ENCODE measurements at regions not wholly inside any gene's neighbourhood (a gene's known extent, or its start where the extent isn't known, plus 50 kb on each side); places are given as distances from the start of the nearest gene placed in this dataset.
"Not testable (repeated sequence)": the region's sequence is repeated elsewhere in the genome, so short reads cannot be mapped to it uniquely, and the experiment has no call there.

DNA sequence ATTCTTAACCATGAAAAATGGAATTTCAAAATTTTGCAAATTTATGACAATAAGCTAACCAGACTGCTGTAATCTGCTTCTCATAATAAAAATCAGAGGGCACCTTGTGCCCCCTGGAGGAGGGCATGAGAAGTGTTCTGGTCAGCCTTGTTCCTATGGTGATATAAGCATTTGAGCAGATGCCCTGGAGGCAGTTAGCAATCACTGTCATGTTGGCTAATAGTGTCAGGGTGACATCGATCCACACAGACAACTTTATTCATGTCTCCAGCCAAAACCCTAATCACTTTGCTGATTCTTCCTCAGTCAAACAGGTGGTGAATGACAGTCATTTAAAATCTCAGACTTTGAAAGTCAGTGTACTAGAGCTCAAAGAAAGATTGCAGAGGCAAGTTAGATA is 943.0 kb downstream of the GALC start:
- DNase-seq (ENCODE audit: low spot score), result peak; percentile 21

DNA sequence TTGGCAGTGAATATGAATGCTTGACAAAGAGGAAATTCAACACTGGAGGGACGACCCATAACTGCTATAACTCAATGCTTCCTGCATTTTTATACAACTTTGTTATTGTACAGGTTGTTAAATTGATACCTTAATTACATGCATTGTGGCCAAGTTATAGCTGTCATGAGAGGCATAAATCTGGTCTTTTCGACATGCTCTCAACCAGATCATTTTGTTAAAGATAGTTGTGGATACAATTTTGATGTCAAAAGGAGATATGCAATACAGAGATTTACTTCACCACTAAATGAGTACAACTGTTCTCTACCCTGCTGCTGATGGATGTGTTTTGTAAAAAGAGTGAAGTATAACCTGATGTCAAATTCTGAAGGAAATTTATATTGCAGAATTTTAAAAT is 946.0 kb downstream of the GALC start:
- no peak for DNase-seq (ENCODE audit: low spot score)

DNA sequence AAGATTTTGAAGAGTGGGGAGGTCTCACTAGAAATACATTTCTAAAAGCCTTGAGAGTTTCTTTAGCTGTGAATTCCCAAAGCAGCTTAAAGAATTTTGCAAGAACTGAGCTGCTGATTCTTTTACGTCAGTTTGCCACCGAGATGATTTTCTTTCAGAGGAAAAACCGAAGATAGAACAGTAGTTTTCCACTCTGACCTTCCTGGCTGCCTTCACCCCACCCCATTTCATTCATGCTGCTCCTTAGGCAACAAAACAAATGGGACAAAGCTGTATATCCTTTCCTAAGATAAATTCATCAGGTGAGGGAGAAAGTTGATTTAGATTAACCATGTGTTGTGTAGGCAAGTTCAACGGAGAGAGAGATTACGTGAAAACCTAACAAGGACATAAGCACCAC is 947.0 kb downstream of the GALC start:
- DNase-seq (ENCODE audit: low spot score), result no peak

DNA sequence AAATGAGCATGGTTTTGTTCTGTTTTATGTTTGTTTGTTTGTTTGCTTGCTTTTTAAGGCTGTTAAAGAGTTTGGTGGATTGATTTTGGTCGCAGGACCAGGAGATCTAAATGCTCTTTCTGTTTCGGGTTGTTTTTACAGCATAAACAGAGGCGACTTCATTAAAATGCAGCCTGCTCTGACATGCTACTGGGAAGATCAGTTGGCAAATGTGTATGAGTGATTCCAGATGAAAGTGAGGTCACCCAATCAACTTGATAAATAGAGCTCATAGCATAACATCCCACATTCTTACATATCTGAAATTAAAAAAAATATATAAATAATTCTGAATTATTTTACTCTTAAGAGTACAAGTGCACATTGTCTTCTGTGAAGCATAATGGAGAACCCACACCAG is 947.7 kb downstream of the GALC start:
- no peak for DNase-seq (ENCODE audit: low spot score)

DNA sequence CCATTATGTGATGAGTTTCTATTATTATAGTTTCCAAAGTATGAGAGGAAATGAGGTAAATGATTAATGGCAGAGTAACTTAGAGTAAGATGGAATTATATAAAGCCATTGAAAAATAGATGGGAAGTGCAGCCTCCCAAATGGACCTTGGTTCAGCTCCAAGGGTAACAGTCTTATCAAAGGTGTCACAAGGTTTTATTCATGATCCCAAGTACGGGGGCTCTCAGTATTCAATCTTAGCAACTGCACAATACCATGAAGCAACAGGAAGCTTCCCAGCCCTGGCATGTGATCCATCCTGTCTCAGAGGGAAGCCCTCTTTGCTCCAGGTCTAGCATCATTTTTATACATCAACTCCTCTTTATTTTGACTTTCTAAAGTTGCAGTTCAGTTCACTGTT is 948.2 kb downstream of the GALC start:
- peak; percentile 11 for DNase-seq (ENCODE audit: low spot score)

DNA sequence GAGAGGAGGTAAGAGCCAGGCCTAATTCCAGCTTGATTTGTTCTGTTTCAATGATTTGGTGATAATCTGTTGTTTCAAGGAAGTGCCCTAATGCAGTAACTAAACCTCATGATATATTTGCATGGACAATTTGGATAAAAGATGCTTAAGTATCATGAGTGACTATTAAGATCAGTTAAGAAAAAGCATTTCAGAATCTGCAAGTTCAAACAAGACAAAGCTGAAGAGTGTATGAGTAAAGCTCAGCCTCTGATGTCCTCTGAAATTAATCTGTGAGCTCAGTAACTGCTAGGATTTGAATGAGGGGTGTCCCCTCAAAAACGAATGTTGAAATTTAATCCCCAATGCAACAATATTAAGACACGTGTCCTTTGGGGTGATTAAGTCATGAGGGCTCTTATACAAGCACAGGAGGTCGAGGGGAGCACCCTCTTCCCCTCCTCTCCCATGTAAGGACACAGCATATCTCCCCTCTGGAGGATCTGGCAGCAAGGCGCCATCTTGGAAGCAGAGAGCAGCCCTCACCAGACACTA is 949.2 kb downstream of the GALC start:
- no peak for DNase-seq (ENCODE audit: low spot score)

DNA sequence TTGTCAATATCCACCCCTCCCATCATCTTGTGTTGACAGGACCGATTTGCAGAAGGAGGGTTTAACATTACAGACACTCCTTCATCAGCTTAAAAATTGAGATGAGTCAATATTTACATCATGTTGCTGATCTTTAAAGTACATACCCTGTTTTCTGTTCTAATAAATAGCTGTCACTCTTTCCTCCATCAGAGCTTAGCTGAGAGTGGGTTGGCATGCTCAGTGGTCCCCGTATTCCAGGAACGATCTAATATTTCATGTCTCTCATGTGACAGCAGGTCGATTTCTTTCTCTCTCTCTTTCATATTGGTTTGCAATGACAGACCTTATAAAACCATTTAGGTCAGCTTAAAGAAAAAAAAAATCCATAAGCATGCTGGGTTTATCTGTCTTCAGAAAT is 950.6 kb downstream of the GALC start:
- no peak for DNase-seq (ENCODE audit: low spot score)

DNA sequence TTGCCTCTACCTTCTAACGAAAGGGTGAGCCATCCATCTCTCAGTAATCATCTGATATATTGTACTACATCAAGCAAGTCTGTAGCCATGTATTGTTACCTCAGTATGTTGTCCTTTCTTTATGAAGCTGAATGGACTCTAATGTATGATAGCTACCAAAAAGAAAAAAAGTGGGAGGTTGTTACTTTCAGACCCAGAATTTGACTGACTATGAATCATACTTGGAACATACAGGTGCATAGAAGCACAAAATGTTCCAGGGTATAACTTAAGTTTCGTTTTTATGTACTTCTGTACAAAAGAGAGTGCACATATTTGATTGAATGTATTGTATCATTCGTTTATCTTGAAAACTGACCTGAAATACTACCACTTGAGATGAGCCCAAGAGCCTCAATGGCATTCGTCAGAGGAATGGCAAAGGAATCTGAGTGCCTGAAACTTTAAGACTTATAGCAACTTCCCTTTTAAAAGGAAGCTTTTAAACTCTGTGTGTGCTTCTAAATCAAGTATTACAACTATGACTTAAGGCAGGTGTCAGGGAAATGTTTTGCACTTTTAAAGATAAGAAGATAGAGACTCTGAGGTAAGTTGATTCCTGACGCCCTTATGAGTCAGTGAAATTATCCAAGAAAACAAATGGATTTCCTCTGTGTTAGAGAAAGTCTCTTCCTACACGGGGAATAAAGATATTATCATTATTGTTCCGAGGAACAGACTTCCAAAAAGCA is 951.5 kb downstream of the GALC start:
- no peak for DNase-seq (ENCODE audit: low spot score)

DNA sequence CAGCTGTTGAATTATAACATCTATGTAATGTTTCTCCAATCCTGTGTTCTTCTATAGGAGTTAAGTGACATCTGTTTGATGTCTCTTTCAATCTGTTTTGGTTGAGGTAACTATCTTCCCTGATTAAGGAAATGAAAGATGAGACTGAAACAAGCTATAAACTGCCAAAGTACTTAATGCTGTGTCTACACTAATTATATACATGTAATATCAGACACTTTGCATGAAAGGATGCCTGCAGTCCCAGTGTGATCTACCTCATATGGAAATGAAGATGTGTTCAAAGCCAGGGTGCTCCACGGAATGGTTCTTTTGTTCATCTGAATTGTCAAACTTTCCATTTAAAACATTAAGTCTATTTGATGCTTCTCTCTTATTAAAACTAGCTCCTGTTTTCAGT is 958.3 kb downstream of the GALC start:
- no peak for DNase-seq (ENCODE audit: low spot score)

DNA sequence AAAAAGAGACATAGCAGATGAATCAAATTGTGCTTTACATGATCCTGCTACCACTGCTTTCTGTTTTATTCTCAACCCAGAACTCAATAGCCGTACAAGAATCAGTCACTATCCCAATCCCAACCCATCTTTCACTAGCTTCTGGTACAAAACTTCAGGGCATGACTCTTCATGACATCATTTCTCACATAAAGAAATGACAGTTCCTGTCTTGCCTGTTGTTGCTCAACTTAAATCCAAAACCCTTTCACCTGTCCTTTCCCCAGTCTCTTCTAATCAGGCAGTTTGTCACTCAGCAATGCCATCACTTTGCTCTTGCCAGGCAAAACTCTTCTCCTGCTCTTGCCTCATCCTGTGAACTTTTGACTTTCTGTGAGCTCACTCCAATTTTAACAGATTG is 962.8 kb downstream of the GALC start:
- DNase-seq (ENCODE audit: low spot score), result no peak

DNA sequence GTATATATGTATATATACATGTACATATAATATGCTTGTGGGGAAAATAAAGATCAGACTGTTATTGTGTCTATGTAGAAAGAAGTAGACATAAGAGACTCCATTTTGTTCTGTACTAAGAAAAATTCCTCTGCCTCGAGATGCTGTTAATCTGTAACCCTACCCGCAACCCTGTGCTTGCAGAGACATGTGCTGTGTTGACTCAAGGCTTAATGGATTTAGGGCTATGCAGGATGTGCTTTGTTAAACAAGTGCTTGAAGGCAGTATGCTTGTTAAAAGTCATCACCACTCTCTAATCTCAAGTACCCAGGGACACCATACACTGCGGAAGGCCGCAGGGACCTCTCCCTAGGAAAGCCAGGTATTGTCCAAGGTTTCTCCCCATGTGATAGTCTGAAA is 972.9 kb downstream of the GALC start:
- not testable (repeated sequence) for DNase-seq (ENCODE audit: low spot score)

DNA sequence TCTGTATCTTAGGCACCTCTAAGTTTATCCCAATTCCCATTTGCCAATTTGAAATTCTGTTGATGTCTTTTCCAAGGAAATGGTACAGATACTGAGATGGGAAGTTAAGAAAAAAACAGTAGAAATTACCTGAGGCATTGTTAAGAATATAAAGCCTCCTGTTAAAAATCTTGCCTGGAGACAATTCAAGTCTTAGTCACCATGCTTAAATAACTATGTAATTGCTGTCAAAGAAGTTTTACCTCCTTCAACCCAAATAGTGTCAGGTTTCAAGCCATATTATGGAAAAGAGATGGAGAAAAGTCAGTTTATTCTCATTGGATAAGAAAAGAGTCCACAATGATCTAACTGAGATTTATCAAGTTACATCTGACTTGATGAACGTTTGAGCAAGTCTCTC is 974.7 kb downstream of the GALC start:
- no peak for DNase-seq (ENCODE audit: low spot score)

DNA sequence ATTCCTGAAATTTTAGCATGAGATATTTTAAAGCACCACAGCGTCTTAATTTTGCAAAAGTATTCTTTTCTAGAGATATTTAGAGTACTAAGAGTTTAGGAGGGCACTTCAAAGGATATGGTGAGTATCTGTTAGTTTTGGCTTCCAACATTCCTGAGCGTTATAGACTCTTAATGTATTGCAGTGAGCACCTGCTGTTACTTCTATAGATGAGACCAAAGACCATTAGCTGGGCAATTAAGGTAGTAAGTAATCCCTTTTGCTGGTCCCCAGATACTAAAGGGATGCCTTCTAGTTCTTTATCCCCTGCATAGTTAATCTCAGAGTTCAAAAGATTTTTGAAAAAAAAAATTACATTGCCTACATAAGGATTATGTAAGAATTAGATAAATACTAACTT is 975.6 kb downstream of the GALC start:
- DNase-seq (ENCODE audit: low spot score), result no peak

DNA sequence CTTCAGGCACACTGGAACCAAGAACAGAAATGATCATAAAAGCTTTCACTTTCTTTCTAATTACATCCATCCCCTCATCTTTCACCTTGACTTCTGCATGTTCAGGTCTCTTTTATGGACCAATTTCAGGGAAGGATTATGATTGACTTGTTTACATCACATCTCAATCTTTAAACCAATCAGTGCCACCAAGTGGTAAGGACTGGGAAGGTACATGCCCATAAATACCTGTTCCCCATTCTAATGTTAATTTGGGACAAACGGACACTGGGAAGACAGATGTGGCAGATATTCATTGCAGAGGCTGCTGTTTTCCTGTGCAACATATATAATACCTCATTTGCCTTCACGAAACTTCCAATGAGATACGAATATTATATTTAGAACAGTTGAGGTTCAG is 978.1 kb downstream of the GALC start:
- DNase-seq (ENCODE audit: low spot score), result no peak

DNA sequence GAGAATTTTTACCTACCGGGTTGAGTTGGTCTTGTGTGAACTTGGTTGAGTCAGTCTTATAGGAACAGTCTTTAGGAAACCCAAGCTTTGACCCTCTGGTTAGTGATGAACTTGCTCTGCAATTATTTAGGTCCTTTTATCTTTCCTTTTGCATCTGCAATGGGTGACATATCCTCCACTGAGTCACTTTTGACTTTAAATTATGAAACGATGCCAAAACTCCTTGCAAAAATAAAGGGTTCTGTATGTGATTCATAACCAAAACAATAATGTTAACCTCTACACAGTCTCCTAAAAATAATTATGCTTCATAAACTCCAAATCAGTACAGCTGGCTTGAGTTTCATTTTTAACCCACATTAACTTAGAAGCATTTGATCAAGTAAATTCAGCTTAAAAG is 979.4 kb downstream of the GALC start:
- peak; percentile 32 for DNase-seq (ENCODE audit: low spot score)

DNA sequence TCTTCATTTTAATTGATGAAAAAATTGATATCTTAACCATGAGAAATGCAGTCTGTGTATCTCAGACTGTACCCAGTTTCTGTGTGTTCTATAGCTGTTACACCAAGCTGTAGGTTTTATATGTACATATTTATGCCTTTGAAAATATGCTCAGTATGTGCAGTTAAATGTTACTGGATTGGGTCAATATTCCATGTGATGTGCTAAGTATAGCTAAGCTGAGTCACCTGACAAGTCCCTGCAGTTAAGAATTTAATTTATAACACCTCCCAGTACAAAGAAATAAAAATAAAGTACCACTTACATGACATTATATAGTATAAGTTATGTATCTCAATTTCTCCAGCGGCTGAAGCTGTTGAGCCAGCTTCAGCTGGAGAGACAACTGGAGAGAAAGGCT is 984.0 kb downstream of the GALC start:
- no peak for DNase-seq (ENCODE audit: low spot score)

DNA sequence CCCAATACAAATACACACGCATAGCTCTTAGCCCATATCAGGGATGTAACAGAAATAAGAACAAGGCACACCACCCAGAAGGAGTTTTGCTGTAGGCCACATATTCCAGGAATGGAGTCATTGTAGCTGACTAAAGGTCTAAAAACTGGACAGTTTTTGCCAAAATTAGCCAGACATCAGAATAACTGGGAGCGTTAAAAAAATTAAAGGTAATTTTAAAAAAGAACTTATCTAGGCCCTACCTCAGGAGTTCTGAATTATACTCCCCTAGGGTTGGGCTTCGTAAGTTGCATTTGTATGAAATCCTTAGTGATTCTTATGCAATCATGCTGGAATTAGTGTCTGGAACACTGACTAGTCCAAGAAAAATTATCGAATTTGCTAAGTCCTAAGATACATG is 987.7 kb downstream of the GALC start:
- DNase-seq (ENCODE audit: low spot score), result no peak

DNA sequence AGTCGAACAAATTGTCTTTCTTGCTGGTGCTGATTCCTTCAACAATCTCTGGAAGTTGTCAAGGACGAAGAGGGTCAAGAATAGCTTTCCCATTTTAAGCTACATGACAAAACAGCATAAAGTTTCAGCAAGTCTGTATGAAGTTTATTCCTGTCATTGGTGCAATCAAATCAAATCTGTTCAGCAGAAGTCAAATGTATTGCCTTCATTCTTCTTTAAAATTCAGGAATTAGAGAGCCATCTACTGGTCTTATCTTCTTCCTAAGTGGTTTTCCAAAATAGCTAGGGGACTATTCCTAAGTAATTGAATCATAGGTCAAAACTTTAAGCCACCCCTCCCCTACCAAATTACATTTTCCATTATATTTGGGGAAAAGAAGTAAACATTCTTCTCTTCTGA is 990.2 kb downstream of the GALC start:
- no peak for DNase-seq (ENCODE audit: low spot score)

DNA sequence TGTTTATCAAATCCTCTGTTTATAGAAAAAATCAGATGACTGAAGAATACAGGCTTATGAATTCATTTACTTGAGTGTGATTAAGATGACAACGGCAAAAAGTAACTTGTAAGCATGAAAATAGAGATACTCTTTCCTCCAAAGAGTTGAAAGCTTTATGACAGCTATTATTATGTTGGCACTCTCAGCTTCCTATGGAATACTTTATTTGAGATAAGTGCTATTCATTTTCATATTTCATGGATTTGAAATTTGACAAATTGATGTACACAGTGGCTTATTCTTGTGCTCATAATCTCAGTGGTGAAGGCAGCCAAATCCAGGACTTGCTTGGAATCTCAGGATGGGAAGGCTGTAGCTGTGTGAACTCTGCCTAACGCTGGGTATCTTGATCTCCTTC is 991.6 kb downstream of the GALC start:
- no peak for DNase-seq (ENCODE audit: low spot score)

DNA sequence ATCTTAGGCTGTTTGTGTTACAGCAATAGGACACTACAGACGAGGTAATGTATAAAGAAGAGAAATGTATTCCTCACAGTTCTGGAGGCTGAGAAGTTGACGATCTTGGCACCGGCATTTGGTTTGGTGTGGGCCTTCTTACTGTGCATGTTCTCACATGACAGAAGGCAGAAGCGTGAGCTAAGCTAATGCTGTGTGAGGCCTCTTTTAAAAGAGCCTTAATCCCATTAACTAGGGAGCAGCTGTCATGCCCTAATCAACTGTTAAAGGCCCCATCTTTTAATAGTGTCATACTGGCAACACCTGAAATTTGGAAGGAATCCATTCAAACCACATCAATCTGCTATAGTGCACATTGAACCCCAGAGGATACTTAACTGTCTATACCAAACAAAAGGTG is 992.9 kb downstream of the GALC start:
- DNase-seq (ENCODE audit: low spot score), result no peak

DNA sequence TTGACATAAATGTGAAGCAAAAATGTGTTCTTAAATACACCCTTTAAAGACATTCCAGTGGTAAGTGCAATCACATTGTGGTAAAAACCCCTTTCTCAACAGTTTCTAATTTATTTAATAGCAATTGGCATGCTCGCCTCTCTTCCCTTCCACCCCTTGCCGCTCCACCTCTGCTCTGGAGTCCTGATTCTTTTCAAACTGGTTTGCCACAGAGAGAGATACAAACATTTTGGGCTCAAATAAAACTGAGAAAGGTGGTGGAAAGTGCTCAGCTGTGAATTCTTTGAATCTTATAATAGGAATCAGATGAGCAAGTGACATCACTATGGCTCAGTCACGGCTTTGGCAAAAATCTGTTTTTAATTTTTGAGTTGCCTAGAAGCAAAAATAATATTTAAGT is 993.9 kb downstream of the GALC start:
- DNase-seq (ENCODE audit: low spot score), result no peak

DNA sequence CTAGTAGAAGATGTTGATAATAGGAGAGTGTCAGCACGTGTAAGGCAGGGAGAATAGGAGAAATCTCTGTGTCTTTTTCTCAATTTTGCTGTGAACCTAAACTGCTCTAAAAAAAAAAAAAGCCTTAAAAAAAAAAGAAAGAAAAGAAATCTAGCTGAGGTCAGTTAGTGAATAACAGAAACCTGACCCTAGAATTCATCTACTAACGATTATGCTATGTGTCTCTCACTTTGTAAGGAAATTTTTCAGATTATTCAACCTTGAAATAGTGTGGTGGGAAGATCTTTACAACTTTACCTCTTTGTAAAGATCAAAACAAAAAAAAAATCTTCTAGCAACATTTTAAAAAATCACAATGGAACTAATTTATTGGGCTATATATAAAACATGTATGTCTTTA is 995.7 kb downstream of the GALC start:
- no peak for DNase-seq (ENCODE audit: low spot score)

DNA sequence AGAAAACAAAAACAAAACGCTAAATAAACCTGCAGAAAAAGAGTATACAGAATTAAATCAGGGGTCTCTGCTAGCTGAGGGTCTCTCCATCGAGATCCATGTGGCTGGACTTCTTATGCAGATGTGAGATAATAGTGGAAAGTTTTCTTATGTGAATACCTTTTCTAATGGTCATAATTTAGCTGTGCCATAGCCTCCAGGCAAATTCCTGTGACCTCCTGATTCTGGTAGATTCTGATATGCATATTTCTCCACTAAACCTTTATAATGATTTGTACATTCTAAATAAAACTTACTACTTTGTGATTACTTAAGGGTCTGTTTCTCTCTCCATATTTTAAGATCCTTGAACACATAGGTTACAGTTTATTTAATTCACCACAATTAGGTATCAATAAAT is 1002.6 kb downstream of the GALC start:
- no peak for DNase-seq (ENCODE audit: low spot score)

DNA sequence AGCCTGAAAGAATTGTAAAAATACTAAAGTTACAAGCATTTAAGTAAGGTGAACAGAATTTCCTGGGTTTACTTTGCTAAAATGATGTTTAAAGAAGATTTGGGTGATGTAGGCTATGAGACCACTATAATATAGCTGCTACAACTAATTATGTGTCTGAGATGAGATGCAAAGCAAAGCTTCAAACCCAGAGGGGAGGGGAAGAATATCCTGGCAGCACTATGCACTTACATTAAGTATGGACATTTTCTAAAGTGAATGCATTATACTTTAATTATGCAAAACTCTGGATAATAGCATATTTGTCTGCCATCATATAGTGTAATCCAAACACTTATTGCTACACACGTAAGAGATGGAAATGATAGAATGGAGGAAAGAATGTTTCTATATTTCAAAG is 1003.7 kb downstream of the GALC start:
- no peak for DNase-seq (ENCODE audit: low spot score)

DNA sequence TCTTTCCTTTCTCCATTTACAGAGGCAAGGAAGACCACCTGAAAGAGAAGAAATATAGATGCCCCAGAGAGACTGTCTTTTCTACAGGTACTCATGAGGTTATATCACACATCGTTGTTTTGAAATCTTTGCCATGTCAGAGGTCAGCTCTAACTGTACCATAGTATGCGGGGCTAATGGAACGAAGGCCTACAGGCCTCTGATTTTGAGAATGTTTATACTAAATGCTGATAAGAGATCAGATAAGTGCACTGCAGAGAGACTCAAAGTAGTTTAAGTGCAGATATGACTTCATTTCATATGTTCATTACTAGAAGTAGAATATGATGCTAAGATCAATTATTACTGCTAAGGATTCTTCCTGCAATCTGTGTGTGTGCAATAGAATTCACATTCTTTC is 1005.0 kb downstream of the GALC start:
- DNase-seq (ENCODE audit: low spot score), result no peak
